ENCODE measurements at regions not wholly inside any gene's neighbourhood (a gene's known extent, or its start where the extent isn't known, plus 50 kb on each side); places are given as distances from the start of the nearest gene placed in this dataset.

DNA sequence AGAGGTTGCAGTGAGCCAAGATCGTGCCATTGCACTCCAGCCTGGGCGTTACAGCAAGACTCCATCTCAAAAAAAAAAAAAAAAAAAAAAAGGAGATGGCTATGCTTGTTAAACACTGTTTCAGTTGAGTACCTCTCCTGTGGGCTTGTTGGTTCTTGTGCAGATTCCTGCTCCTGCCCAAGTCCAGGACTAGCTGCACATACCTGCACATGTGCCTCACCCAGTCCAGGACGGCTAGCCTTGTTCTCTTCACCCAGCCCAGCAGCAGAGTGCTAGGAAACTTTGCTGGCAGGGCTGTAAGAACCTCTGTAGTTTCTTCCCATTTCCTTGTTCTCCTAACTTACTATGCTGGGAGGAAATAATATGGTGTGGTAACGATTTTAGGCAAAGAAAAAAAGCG, 234.1 kb upstream of the DMRT1 start:
- no peak overlapping the region for H2AFZ ChIP-seq (ENCODE audit: low read length)
- FAIRE-seq = no peak
- no peak overlapping the region for H4K91ac ChIP-seq (replicated peaks; ENCODE audit: insufficient read length, low read length)
- H2BK5ac ChIP-seq (ENCODE audit: low read depth, low read length) = no peak overlapping the region
- no peak overlapping the region for H3K9ac ChIP-seq (replicated peaks in 1 of 4; ENCODE audit: extremely low read depth in 1 of 4, low read depth in 3 of 4, low read length in 3 of 4)
- 63% methylated on average over 4 of the region's 5 CpGs; no CpG with 5 or more reads in 1 of the 2 experiments for WGBS, 2 experiments (ENCODE audit: extremely low coverage in 1 of 2, insufficient coverage in 1 of 2, insufficient read length in 1 of 2, insufficient replicate concordance in 2 of 2, low coverage in 1 of 2, low lambda C conversion rate in 2 of 2, missing lambda C conversion rate in 1 of 2)
- H3K27ac ChIP-seq (ENCODE audit: low read depth, low read length) = no peak overlapping the region
- H3K79me2 ChIP-seq (ENCODE audit: control insufficient read depth in 1 of 2, insufficient read depth in 2 of 2, low read length in 2 of 2) = no peaks in the 10 kb centered on the region; a peak in 1 of 4 replicates
- H3K4ac ChIP-seq (replicated peaks; ENCODE audit: insufficient read length, low read depth, low read length) = no peak overlapping the region
- DNase-seq (ENCODE audit: low read depth in 1 of 2, low spot score in 2 of 2) = no peak
- no peak overlapping the region for H4K5ac ChIP-seq (ENCODE audit: insufficient read length, low read depth, low read length)
- no peak overlapping the region for H2BK12ac ChIP-seq (ENCODE audit: low read depth, low read length)
- H4K8ac ChIP-seq (ENCODE audit: extremely low read depth, insufficient read depth, low read length) = no peak overlapping the region
- H2BK20ac ChIP-seq (ENCODE audit: low read length) = no peak overlapping the region
- H2BK120ac ChIP-seq (replicated peaks; ENCODE audit: low read depth, low read length) = no peak overlapping the region
- no peaks in the 10 kb centered on the region for H3K4me1 ChIP-seq (replicated peaks in 1 of 4; ENCODE audit: control insufficient read depth in 3 of 4, insufficient read depth in 4 of 4, low read length in 3 of 4)
- H3K27me3 ChIP-seq (replicated peaks in 1 of 4; ENCODE audit: control insufficient read depth in 3 of 4, extremely low read depth in 1 of 4, insufficient read depth in 3 of 4, low read length in 3 of 4) = no peaks in the 10 kb centered on the region
- H3K79me1 ChIP-seq (ENCODE audit: low read depth, low read length) = no peaks in the 10 kb centered on the region
- no peak overlapping the region for H2BK15ac ChIP-seq (ENCODE audit: low read length)
- ChIA-PET CTCF (ENCODE audit: partially characterized antibody) (interaction anchor here (0.6 kb wide), 1 partner anchor 64 kb away, joined by 3 read pairs; no protein-coding TSS in a partner anchor), POLR2A (ENCODE audit: partially characterized antibody) (interaction anchor here (0.5 kb wide), 1 partner anchor 31 kb away, joined by 5 read pairs; no protein-coding TSS in a partner anchor)
- H3K14ac ChIP-seq (ENCODE audit: insufficient read length) = no peak overlapping the region
- H2AK5ac ChIP-seq (ENCODE audit: low read depth, low read length) = no peak overlapping the region
- peaks cover 1 to 4% of the 10 kb centered on the region in 2 experiments for H4K20me1 ChIP-seq (replicated peaks in 1 of 2; ENCODE audit: control insufficient read depth in 1 of 2, insufficient read depth in 2 of 2, low read length in 2 of 2)
- H3K23me2 ChIP-seq (ENCODE audit: low read depth, low read length) = no peaks in the 10 kb centered on the region
- no peaks in the 10 kb centered on the region for H3K9me3 ChIP-seq (ENCODE audit: insufficient read depth in 2 of 2, low read depth in 1 of 2, low read length in 1 of 2)
- H3K18ac ChIP-seq (ENCODE audit: extremely low read depth, low read length) = no peak overlapping the region
- H3K4me2 ChIP-seq (ENCODE audit: insufficient read depth in 1 of 2, low read depth in 2 of 2, low read length in 2 of 2) = no peak overlapping the region
- no peak overlapping the region for H3K23ac ChIP-seq (ENCODE audit: insufficient read length)
- H3K36me3 ChIP-seq (ENCODE audit: control insufficient read depth in 2 of 4, insufficient read depth in 4 of 4, low read length in 3 of 4) = no peaks in the 10 kb centered on the region; a peak in 1 of 8 replicates
- H3K4me3 ChIP-seq (ENCODE audit: extremely low read depth in 1 of 4, insufficient read depth in 2 of 4, low read depth in 3 of 4, low read length in 4 of 4) = no peak overlapping the region
- H3K56ac ChIP-seq (replicated peaks; ENCODE audit: insufficient read length, low read depth, low read length) = no peak overlapping the region
- TF ChIP-seq HDAC6 (IDR thresholded peaks at IDR 0.05; ENCODE audit: low read depth, low read length) = no peak
- TF ChIP-seq CEBPB (IDR thresholded peaks at IDR 0.05; ENCODE audit: low read depth, low read length) = no peak
- TF ChIP-seq, protein P1, sequence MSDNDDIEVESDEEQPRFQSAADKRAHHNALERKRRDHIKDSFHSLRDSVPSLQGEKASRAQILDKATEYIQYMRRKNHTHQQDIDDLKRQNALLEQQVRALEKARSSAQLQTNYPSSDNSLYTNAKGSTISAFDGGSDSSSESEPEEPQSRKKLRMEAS (IDR thresholded peaks at IDR 0.05) = no peak
- no peak for TF ChIP-seq YY1 (IDR thresholded peaks at IDR 0.05; ENCODE audit: low read depth, low read length)
- no peak for TF ChIP-seq CBX5 (IDR thresholded peaks at IDR 0.05; ENCODE audit: low read depth, low read length)
- TF ChIP-seq, protein P2, sequence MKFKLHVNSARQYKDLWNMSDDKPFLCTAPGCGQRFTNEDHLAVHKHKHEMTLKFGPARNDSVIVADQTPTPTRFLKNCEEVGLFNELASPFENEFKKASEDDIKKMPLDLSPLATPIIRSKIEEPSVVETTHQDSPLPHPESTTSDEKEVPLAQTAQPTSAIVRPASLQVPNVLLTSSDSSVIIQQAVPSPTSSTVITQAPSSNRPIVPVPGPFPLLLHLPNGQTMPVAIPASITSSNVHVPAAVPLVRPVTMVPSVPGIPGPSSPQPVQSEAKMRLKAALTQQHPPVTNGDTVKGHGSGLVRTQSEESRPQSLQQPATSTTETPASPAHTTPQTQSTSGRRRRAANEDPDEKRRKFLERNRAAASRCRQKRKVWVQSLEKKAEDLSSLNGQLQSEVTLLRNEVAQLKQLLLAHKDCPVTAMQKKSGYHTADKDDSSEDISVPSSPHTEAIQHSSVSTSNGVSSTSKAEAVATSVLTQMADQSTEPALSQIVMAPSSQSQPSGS (IDR thresholded peaks at IDR 0.05; ENCODE audit: low read length) = no peak
- TF ChIP-seq, protein P3, sequence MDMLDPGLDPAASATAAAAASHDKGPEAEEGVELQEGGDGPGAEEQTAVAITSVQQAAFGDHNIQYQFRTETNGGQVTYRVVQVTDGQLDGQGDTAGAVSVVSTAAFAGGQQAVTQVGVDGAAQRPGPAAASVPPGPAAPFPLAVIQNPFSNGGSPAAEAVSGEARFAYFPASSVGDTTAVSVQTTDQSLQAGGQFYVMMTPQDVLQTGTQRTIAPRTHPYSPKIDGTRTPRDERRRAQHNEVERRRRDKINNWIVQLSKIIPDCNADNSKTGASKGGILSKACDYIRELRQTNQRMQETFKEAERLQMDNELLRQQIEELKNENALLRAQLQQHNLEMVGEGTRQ (IDR thresholded peaks at IDR 0.05; ENCODE audit: low read length) = no peak
- TF ChIP-seq SRF (IDR thresholded peaks at IDR 0.05; ENCODE audit: low read depth, low read length) = no peak
- no peak for TF ChIP-seq TBP (IDR thresholded peaks at IDR 0.05; ENCODE audit: low read depth, low read length)
- TF ChIP-seq, protein P4, sequence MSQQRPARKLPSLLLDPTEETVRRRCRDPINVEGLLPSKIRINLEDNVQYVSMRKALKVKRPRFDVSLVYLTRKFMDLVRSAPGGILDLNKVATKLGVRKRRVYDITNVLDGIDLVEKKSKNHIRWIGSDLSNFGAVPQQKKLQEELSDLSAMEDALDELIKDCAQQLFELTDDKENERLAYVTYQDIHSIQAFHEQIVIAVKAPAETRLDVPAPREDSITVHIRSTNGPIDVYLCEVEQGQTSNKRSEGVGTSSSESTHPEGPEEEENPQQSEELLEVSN (IDR thresholded peaks at IDR 0.05) = no peak
- TF ChIP-seq FOSL1 (IDR thresholded peaks at IDR 0.05; ENCODE audit: insufficient read depth, low read depth, low read length) = no peak
- TF ChIP-seq BRCA1 (IDR thresholded peaks at IDR 0.05; ENCODE audit: low read depth, low read length) = no peak

All from H1 (cell line).